ENCODE measurements at regions not wholly inside any gene's neighbourhood (a gene's known extent, or its start where the extent isn't known, plus 50 kb on each side); places are given as distances from the start of the nearest gene placed in this dataset.

DNA sequence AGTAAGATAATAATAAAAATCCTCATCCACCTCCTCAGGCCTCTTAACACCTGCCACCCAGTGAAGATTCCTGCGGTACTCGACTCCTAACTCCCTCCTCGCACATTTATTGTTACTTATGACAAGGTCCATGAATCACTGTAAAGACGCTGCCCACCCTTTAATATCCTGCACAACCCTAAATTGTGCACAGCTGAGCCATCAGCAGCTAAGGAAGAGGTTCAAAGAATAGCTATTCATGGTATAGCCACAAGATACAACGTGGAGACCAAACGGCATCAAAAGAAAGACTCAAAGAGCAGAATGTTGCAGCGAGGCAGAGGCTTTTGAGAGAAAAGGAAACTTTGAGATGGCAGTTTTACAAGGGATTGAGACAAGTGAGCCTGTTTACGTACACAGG lies 266.3 kb downstream of the SATB2 start:
- H3K9ac ChIP-seq (ENCODE audit: insufficient read depth in 1 of 2, low read depth in 2 of 2, low read length in 2 of 2): no peak overlapping the region
- no peaks in the 10 kb centered on the region for H3K9me1 ChIP-seq (ENCODE audit: control insufficient read depth, insufficient read depth, low read length)
- H3K27ac ChIP-seq (ENCODE audit: extremely low read depth, low read depth, low read length): no peak overlapping the region
- H3K27me3 ChIP-seq (ENCODE audit: control insufficient read depth in 2 of 2, insufficient read depth in 2 of 2, low read length in 2 of 2): no peaks in the 10 kb centered on the region
- no TSS peak for BruUV-seq (replicated peaks)
- H2AFZ ChIP-seq (ENCODE audit: low read depth, low read length): no peak overlapping the region
- FAIRE-seq: no peak
- no peaks in the 10 kb centered on the region for H3K9me3 ChIP-seq (replicated peaks; ENCODE audit: control insufficient read depth, insufficient read depth, low read depth, low read length)
- ChIA-PET CTCF (ENCODE audit: low intra/inter-chr PET ratio) (no interaction called here), POLR2A (interaction anchor here (0.8 to 1.2 kb wide), 2 partner anchors 23 to 88 kb away, joined by 3 read pairs; no protein-coding TSS in a partner anchor)
- no peak for TF ChIP-seq POLR3G (IDR thresholded peaks at IDR 0.05; ENCODE audit: extremely low read depth, insufficient read length, insufficient replicate concordance)
- intact Hi-C loops (cut with micrococcal nuclease): no loop called here
- H3K4me2 ChIP-seq (ENCODE audit: insufficient read depth, low read length): no peak overlapping the region
- H3K79me2 ChIP-seq (ENCODE audit: control insufficient read depth, insufficient read depth, low read length): no peaks in the 10 kb centered on the region
- WGBS (ENCODE audit: insufficient coverage, low coverage, missing lambda C conversion rate): 0% methylated on average over 8 of the region's 8 CpGs
- no peaks in the 10 kb centered on the region for H3K4me1 ChIP-seq (replicated peaks in 1 of 2; ENCODE audit: control insufficient read depth in 2 of 2, insufficient read depth in 2 of 2, low read length in 2 of 2)
- H3K4me3 ChIP-seq: no peak overlapping the region
- in situ Hi-C loops (cut with MboI): no loop called here
- no peaks in the 10 kb centered on the region for H3K36me3 ChIP-seq (ENCODE audit: control insufficient read depth, insufficient read depth, low read length)
- DNase-seq (ENCODE audit: extremely low read depth in 1 of 4, low spot score in 3 of 4): no peak
- no peaks in the 10 kb centered on the region for H4K20me1 ChIP-seq (replicated peaks; ENCODE audit: control insufficient read depth, insufficient read depth, low read length)
- ATAC-seq: no peak

GRCh38 chr2:199189229-199189628 lies 268.5 kb downstream of the SATB2 start:
- Histone ChIP-seq H3K4me3 (no peak overlapping the region), H2AFZ (ENCODE audit: low read depth, low read length) (no peak overlapping the region), H3K9me1 (ENCODE audit: control insufficient read depth, insufficient read depth, low read length) (no peaks in the 10 kb centered on the region), H3K4me2 (ENCODE audit: insufficient read depth, low read length) (no peak overlapping the region), H4K20me1 (replicated peaks; ENCODE audit: control insufficient read depth, insufficient read depth, low read length) (no peaks in the 10 kb centered on the region), H3K9ac (ENCODE audit: insufficient read depth in 1 of 2, low read depth in 2 of 2, low read length in 2 of 2) (no peak overlapping the region), H3K9me3 (replicated peaks; ENCODE audit: control insufficient read depth, insufficient read depth, low read depth, low read length) (no peaks in the 10 kb centered on the region), H3K27me3 (ENCODE audit: control insufficient read depth in 2 of 2, insufficient read depth in 2 of 2, low read length in 2 of 2) (no peaks in the 10 kb centered on the region), H3K36me3 (ENCODE audit: control insufficient read depth, insufficient read depth, low read length) (no peaks in the 10 kb centered on the region), H3K4me1 (replicated peaks in 1 of 2; ENCODE audit: control insufficient read depth in 2 of 2, insufficient read depth in 2 of 2, low read length in 2 of 2) (no peaks in the 10 kb centered on the region), H3K27ac (ENCODE audit: extremely low read depth, low read depth, low read length) (no peak overlapping the region), H3K79me2 (ENCODE audit: control insufficient read depth, insufficient read depth, low read length) (no peaks in the 10 kb centered on the region)
- ChIA-PET POLR2A (no interaction called here), CTCF (ENCODE audit: low intra/inter-chr PET ratio) (no interaction called here)
- no TSS peak for BruUV-seq (replicated peaks)
- no peak for ATAC-seq
- DNase-seq (ENCODE audit: extremely low read depth in 1 of 4, low spot score in 3 of 4): no peak
- in situ Hi-C loops (cut with MboI) (no loop called here), intact Hi-C loops (cut with micrococcal nuclease) (no loop called here)
- FAIRE-seq: no peak
- 0% methylated on average over 2 of the region's 2 CpGs for WGBS (ENCODE audit: insufficient coverage, low coverage, missing lambda C conversion rate)
- TF ChIP-seq HDAC2 (IDR thresholded peaks at IDR 0.05) (no peak), SMARCA5 (IDR thresholded peaks at IDR 0.05) (no peak), TEAD2 (tag; IDR thresholded peaks at IDR 0.05) (no peak), TOE1 (IDR thresholded peaks at IDR 0.05; ENCODE audit: borderline replicate concordance) (no peak), TOE1 (CRISPR knock-in tag; IDR thresholded peaks at IDR 0.05; ENCODE audit: borderline replicate concordance, low read depth) (no peak), NCOA2 (IDR thresholded peaks at IDR 0.05; ENCODE audit: partially characterized antibody in 2 of 2) (no peak), ZZZ3 (IDR thresholded peaks at IDR 0.05) (no peak), ZKSCAN1 (IDR thresholded peaks at IDR 0.05; ENCODE audit: low read depth, low read length) (no peak), TBL1XR1 (IDR thresholded peaks at IDR 0.05; ENCODE audit: low read length in 2 of 2) (no peak), ZFP30 (CRISPR knock-in tag; IDR thresholded peaks at IDR 0.05; ENCODE audit: borderline replicate concordance) (no peak)
- TF ChIP-seq, protein P1, sequence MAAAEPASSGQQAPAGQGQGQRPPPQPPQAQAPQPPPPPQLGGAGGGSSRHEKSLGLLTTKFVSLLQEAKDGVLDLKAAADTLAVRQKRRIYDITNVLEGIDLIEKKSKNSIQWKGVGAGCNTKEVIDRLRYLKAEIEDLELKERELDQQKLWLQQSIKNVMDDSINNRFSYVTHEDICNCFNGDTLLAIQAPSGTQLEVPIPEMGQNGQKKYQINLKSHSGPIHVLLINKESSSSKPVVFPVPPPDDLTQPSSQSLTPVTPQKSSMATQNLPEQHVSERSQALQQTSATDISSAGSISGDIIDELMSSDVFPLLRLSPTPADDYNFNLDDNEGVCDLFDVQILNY (CRISPR knock-in tag; IDR thresholded peaks at IDR 0.05): no peak
- TF ChIP-seq, protein P2, sequence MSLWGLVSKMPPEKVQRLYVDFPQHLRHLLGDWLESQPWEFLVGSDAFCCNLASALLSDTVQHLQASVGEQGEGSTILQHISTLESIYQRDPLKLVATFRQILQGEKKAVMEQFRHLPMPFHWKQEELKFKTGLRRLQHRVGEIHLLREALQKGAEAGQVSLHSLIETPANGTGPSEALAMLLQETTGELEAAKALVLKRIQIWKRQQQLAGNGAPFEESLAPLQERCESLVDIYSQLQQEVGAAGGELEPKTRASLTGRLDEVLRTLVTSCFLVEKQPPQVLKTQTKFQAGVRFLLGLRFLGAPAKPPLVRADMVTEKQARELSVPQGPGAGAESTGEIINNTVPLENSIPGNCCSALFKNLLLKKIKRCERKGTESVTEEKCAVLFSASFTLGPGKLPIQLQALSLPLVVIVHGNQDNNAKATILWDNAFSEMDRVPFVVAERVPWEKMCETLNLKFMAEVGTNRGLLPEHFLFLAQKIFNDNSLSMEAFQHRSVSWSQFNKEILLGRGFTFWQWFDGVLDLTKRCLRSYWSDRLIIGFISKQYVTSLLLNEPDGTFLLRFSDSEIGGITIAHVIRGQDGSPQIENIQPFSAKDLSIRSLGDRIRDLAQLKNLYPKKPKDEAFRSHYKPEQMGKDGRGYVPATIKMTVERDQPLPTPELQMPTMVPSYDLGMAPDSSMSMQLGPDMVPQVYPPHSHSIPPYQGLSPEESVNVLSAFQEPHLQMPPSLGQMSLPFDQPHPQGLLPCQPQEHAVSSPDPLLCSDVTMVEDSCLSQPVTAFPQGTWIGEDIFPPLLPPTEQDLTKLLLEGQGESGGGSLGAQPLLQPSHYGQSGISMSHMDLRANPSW (CRISPR knock-in tag; IDR thresholded peaks at IDR 0.05): no peak
